ENCODE measurements at regions not wholly inside any gene's neighbourhood (a gene's known extent, or its start where the extent isn't known, plus 50 kb on each side); places are given as distances from the start of the nearest gene placed in this dataset.

- no TSS peak for BruUV-seq (replicated peaks)
- H3K36me3 ChIP-seq (ENCODE audit: insufficient read depth, low read length, poor library complexity, severe bottlenecking): no peaks in the 10 kb centered on the region
- CTCF ChIA-PET: no interaction called here
- H3K27me3 ChIP-seq (replicated peaks; ENCODE audit: insufficient read depth, low read depth, low read length, poor library complexity): no peaks in the 10 kb centered on the region
- no peak for DNase-seq (ENCODE audit: low spot score)
- TF ChIP-seq EZH2 (IDR thresholded peaks at IDR 0.05; ENCODE audit: borderline replicate concordance, low read depth, low read length, poor library complexity, severe bottlenecking): no peak
- TF ChIP-seq CTCF (conservative IDR thresholded peaks at IDR 0.05; ENCODE audit: low read depth, low read length): no peak
- no peaks in the 10 kb centered on the region for H3K9me3 ChIP-seq (ENCODE audit: low read depth, low read length, poor library complexity, severe bottlenecking)
- H3K4me3 ChIP-seq (ENCODE audit: low read depth, low read length, poor library complexity, severe bottlenecking): no peak overlapping the region
- intact Hi-C loops (cut with micrococcal nuclease; ENCODE audit: unreplicated experiment): no loop called here
- POLR2A ChIA-PET (ENCODE audit: low non-redundant PET): no interaction called here
- no peak overlapping the region for H3K27ac ChIP-seq (ENCODE audit: low read depth, low read length, poor library complexity, severe bottlenecking)
- no peaks in the 10 kb centered on the region for H3K4me1 ChIP-seq (ENCODE audit: insufficient read depth, low read length, poor library complexity, severe bottlenecking)
These were observed 1053.6 kb upstream of the MIR17HG start for GRCh38 chr13:90293793-90294361.

GRCh38 chr13:90299238-90299637, 1048.2 kb upstream of the MIR17HG start:
- TF ChIP-seq EZH2 (IDR thresholded peaks at IDR 0.05; ENCODE audit: borderline replicate concordance, low read depth, low read length, poor library complexity, severe bottlenecking): no peak
- TF ChIP-seq CTCF (conservative IDR thresholded peaks at IDR 0.05; ENCODE audit: low read depth, low read length): no peak

GRCh38 chr13:90300015-90300414, 1047.5 kb upstream of the MIR17HG start:
- intact Hi-C loops (cut with micrococcal nuclease; ENCODE audit: unreplicated experiment): no loop called here
- no TSS peak for BruUV-seq (replicated peaks)
- Histone ChIP-seq H3K4me3 (ENCODE audit: low read depth, low read length, poor library complexity, severe bottlenecking) (no peak overlapping the region), H3K27ac (ENCODE audit: low read depth, low read length, poor library complexity, severe bottlenecking) (no peak overlapping the region), H3K36me3 (ENCODE audit: insufficient read depth, low read length, poor library complexity, severe bottlenecking) (no peaks in the 10 kb centered on the region), H3K9me3 (ENCODE audit: low read depth, low read length, poor library complexity, severe bottlenecking) (no peaks in the 10 kb centered on the region), H3K4me1 (ENCODE audit: insufficient read depth, low read length, poor library complexity, severe bottlenecking) (no peaks in the 10 kb centered on the region), H3K27me3 (replicated peaks; ENCODE audit: insufficient read depth, low read depth, low read length, poor library complexity) (no peaks in the 10 kb centered on the region)
- ChIA-PET CTCF (no interaction called here), POLR2A (ENCODE audit: low non-redundant PET) (no interaction called here)
- no peak for DNase-seq (ENCODE audit: low spot score)
- TF ChIP-seq EZH2 (IDR thresholded peaks at IDR 0.05; ENCODE audit: borderline replicate concordance, low read depth, low read length, poor library complexity, severe bottlenecking) (no peak), CTCF (conservative IDR thresholded peaks at IDR 0.05; ENCODE audit: low read depth, low read length) (no peak)

More at GRCh38 chr13:90299238-90299637, 1048.2 kb upstream of the MIR17HG start:
- no peak overlapping the region for H3K27ac ChIP-seq (ENCODE audit: low read depth, low read length, poor library complexity, severe bottlenecking)
- BruUV-seq (replicated peaks): no TSS peak
- H3K27me3 ChIP-seq (replicated peaks; ENCODE audit: insufficient read depth, low read depth, low read length, poor library complexity): no peaks in the 10 kb centered on the region
- no peaks in the 10 kb centered on the region for H3K4me1 ChIP-seq (ENCODE audit: insufficient read depth, low read length, poor library complexity, severe bottlenecking)
- H3K9me3 ChIP-seq (ENCODE audit: low read depth, low read length, poor library complexity, severe bottlenecking): no peaks in the 10 kb centered on the region
- ChIA-PET CTCF (no interaction called here), POLR2A (ENCODE audit: low non-redundant PET) (no interaction called here)
- intact Hi-C loops (cut with micrococcal nuclease; ENCODE audit: unreplicated experiment): no loop called here
- no peaks in the 10 kb centered on the region for H3K36me3 ChIP-seq (ENCODE audit: insufficient read depth, low read length, poor library complexity, severe bottlenecking)
- DNase-seq (ENCODE audit: low spot score): no peak
- H3K4me3 ChIP-seq (ENCODE audit: low read depth, low read length, poor library complexity, severe bottlenecking): no peak overlapping the region

All from A673 (cell line).